Stimulated activated CD4-positive, alpha-beta T cell treated with anti-CD3 and anti-CD28 coated beads, Interleukin-12 subunit alpha, Interleukin-12 subunit beta, amount 100 ng/mL, for 24 hours (primary cell): ENCODE measurements at regions not wholly inside any gene's neighbourhood (a gene's known extent, or its start where the extent isn't known, plus 50 kb on each side); places are given as distances from the start of the nearest gene placed in this dataset.
A peak's percentile ranks its signal among the peaks of the same experiment; 100 is the strongest.

ENCODE experiments used
- DNase-seq, 2 experiments: peaks; one replicate each; pipeline ENCODE4 v3.0.0-alpha.2; 2020; ENCODE audit warnings: low read depth in 2 of 2

DNA sequence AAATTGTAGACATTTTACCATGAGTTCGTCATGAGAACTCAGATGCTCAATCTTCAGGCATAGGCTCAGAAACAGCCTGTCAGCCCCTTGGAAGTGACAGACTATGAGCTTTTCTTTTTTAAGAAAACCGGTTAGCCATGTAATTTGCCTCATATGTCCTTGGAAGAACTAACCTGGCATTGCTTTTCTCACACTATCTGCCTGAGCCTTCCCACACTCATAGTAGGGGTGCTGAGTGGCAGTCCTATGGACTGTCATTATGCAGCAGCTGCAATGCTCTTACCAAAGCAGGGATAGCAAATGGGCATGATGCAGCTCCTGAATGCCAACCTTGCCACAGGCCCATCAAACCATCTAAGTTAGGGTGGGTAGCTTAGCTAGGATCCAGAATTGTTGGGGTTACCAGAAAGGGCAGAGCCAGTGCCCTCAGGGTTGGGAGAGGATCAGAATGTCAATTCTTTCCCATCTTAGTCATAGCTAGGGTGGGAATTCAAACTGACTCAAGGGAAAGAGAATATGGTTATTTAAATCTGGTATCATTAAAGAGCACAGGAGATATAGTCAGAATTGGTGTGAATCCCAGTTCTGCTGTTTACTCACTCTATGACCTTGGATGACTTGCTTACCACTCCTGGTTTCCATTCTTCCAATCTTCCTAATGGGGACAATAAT is 230.6 kb upstream of the CPEB2 start:
- DNase-seq, result no peak

DNA sequence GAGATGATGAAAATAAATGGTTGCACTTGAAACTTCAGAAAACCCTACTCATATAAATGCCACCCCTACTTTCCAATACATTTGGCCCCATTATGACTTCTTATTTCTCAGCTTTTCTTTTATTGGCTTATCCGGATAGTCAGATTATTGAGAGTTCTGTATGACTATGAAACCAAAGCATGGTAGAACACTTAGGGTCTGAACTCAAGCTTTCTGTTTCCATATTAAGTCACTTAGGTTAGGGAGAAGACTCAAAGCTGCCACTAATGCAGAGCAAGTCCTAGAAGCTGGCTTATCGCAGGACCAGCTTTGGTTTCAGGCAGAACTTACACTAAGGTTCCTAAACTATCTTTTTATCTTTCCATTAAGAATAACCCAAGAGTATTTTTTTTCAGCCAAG is 229.9 kb upstream of the CPEB2 start:
- no peak for DNase-seq

DNA sequence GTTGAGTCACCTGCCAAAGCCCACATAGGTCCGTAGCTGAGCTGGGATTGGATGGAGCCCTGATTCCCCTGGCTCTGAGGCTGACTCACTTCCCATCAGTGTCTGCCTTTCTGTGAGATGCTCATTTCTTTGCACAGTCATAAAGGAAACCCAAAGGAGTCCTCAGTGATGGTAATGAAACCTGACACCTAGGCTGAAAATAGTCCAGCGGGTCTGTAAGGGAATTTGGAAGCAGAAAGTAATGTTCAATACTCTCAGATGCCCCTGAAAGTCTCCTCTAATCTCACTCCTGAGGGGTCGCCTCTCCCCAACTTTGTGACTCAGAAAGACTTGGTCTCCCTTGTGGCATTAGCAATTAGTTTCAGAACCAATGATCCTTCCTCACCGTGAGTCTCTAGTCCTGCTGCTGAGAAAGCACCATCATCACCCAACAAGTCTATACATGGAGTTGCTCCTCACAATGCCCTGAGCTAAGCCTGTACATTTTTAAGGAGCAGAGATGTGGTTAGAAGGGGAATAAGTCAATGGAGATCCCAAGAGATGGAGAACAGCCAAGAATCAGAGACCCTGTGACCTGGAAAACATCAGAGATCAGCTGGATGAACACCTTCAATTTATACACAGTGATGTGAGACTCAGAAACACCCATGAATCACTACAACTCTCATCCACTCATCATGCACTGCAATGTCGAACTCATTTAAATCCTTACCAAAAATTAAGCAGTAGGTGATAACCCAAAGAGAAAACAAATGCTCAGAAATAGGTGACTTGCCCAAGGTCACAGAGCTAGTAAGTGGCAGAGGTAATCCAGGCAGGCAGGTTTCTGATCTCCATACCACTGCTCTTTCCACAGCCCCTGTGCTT is 219.0 kb upstream of the CPEB2 start:
- DNase-seq, result peak; percentile 14 to 40

DNA sequence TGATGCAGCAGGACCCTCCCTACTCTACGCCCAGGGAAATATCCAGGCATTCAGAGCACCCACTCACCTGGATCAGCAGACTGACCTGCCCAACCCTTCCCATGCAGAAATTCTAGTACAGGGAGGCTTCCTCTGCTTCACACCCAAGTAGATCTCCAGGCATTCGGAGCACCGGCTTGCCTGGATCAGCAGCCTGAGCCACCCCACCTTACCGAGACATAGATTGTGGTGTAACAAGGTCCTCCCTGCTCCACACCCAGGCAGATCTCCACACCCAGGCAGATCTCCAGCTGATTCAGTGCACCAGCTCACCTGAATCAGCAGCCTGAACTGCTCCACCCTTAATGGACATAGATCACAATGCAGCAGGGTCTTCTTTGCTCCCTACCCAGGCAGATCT is 215.1 kb upstream of the CPEB2 start:
- no peak for DNase-seq

DNA sequence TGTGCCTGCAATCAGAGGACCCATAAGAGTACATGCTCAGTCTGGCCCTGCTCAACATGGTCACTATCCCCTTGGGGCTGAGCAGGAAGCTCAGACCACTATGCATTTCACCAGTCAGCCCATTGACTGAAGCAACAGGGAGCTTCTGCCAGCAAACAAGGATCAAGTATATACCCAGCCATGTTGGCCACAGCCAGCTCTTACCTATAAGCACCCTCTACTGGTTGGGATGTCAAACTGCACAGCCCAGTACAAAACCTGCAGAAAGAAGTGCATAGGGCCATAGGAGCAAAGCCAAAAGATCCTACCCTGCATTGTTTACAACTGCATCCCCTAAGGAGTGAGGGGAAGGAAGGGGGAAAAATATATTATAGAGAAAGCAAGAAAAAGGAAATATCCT is 214.4 kb upstream of the CPEB2 start:
- no peak for DNase-seq

DNA sequence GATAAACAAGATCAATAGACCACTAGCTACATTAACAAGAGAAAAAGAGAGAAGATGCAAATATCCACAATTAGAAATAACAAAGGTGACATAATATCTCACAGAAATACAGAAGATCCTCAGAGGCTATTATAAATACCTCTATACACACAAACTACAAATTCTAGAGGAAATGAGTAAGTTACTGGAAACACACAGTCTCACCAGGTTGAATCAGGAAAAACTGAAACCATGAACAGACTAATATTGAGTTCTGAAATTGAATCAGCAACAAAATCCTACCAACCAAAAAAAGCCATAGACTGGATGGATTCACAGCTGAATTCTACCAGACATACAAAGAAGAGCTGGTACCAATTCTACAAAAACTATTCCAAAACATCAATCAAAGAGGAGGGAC is 211.8 kb upstream of the CPEB2 start:
- no peak for DNase-seq

DNA sequence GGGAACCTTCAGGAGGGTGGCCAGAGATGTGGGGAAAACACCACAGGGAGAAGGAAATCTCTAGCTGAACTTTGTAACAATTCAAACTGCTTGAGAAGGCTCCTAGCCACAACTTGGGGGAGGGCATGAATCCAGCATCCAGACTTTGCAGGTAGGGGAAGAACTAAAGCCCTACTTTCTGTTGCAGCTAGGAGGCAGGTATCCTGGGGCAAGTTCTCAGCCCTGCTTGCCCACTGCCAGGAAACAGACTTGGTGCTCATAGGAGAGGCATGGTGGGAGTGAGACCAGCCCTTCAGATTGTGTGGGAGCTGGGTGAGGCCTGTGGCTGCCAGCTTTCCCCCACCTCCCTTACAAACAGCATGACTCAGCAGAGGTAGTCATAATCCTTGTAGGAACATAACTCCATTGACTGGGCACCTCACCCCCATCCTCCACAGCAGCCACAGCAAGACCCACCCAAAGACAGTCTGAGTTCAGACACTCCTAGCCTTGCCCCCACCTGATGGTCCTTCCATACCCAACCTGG is 209.5 kb upstream of the CPEB2 start:
- DNase-seq, result no peak

DNA sequence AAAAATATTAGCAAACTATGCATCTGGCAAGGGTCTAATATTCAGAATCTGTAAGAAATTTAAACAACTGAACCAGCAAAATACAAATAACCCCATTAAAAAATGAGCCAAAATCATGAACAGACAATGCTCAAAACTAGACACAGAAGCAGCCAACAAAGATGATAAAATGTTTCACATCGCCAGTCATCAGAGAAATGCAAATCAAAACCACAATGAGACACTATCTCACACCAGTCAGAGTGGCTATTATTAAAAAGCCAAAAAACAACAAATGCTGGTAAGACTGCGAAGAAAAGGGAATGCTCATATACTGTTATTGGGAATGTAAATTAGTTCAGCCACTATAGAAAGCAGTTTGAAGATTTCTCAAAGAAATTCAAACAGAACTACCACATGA is 201.3 kb upstream of the CPEB2 start:
- DNase-seq, result no peak

DNA sequence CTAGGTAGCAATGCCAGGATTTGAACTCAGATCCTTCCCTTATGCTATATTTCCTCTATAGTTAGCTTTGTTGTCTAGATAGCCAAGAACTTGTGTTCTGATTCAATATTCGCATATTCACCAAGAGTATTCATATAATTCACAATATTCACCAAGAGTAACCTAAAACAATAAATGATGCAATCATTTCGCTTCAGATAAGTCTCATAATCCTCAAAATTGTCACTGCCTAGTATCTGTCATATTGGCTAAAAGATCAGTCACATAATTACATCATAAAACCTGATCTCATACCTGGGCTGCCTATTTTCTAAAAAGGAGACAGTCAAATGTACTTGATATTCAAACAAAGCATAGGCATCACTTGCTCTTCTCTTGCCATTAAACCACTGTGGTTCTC is 199.7 kb upstream of the CPEB2 start:
- DNase-seq, result no peak

DNA sequence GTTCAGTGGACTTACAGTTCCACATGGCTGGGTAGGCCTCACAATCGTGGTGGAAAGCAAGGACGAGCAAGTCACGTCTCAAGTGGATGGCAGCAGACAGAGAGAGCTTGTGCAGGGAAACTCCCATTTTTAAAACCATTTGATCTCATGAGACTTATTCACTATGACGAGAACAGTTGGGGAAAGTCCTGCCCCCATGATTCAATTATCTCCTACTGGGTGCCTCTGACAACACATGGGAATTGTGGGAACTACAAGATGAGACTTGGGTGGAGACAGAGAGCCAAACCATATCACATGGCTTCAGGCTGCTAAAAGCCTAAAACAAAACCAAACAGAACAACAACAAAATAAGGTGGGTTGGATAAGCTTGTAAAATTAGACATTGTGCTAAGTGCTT is 194.4 kb upstream of the CPEB2 start:
- DNase-seq, result no peak

DNA sequence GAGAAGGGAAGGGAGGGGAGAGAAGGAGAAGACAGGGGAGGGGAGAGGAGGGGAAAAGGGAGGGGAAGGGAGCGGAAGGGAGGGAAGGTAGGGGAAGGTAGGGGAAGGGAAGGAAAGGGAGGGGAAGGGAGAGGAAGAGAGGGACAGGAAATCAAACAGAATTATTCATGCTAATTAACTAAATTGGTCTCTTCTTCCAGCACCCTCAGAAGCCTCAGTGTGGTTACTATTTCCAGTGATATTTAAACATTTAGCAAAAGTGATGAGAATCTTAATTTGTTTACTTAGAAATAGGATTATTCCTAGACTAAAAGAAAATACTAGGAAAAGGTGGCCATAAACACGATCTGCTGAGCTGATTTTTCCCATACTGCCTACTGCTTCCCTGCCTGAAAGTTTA is 193.1 kb upstream of the CPEB2 start:
- DNase-seq, result no peak

DNA sequence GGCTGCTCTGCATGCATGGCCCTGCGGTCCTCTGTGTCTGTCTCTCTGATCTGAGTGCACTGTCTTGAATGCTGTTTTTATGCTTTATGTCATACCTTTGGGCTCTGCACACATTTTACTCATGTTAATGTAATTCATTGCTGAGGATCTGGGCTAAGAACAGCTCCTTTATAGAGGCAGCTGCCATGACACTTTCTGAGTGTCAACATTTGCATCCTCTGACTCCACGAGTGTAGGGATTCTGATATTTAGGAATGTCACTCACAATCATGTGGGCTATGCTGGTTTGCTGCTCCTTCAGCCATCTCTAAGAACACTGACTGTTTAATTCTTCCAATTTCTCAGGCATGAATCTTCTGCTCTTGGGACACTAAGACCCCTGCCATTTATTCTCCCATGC is 192.2 kb upstream of the CPEB2 start:
- DNase-seq, result no peak

DNA sequence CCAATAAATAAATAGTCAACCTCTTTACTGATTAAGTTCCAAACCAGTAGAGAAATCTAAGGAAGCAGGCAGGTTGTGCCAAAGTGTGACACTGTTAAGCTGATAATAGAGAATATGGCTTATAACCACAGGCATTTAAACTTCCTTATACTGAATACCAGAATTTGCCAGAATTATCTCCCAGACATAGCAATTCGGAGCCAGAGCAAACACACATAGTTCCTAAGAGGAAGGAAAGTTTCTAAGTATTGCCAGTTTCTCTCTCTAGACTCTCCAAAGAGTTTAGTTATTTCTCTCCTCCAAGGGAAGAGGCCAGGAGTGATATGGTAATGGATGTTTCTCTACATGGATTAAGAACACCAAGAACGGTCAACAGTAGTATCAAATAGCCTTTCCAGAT is 191.7 kb upstream of the CPEB2 start:
- no peak for DNase-seq

DNA sequence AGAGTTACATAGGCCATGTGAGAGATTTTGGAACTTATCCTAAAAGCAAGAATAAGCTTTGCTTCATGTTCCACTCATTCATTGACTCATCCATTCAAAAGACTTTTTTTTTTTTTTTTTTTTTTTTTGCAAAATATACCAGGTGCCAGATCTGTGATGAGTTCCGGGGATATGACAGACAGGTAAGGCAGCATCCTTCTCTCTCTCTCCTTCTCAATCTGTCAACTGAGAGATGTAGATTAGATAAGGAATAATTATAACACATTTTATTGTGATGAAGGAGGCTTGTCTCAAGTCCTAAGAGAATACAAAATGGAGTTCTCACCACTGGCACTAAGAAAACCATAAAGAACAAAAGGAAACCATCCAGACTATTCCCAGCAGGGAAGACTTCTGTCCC is 190.2 kb upstream of the CPEB2 start:
- no peak for DNase-seq

DNA sequence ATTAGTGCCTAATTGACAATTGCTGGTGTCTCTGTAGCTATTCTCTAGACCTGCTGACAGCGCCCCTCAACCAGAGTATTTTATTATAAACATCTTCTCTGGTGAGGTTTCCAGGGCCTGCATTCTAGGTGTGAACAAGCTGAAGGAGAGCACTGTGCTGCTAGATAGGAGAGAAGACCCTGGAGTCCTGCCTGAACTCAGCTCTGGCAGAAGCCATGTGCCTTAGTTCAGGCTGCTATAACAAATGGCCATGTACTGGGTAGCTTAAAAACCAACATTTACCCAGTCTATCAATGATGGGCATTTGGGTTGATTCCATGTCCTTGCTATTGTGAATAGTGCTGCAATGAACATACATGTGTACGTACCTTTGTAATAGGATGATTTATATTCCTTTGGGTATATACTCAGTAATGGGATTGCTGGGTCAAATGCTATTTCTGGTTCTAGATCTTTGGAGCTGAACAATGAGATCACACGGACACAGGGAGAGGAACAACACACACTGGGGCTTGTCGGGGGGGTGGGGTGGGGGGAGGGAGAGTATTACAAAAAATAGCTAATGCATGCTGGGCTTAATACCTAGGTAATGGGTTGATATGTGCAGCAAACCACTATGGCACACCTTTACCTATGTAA is 185.5 kb upstream of the CPEB2 start:
- DNase-seq, result no peak

DNA sequence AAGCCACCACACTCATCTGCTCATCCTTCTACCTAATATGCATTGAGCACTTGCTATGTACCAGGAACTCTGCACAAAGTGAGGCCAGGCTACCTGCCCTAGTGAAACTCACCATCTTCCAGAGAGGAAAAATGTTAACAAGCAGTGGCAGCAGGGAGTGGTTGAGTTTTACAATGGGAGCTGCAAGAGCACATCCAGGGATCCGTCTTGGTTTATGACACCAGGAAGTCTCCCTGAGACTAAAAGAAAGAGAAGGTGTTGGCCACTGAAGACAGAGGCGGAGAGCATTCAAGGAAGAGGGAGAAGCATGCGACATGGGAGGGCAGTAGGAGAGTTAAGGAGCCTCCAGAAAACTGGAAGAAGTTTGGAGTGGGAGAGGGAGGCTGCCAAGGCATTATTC is 178.1 kb upstream of the CPEB2 start:
- no peak for DNase-seq

DNA sequence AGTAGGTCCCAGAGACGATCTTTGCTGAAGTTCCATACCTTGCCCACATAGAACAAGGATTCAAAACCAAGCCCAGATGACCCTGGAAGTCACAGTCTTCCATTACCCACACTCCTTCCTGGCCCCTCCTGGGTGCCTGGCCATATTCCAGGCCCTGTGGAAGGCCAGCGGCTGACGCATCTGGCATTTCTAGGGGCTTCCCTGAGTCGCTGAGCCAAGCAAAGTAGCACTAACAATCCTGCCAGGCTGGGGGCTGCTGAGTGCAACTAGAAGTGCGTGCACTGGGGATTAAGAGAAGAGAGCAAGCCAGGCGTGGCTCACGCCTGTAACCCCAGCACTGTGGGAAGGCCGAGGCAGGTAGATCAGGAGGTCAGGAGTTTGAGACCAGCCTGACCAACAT is 175.2 kb upstream of the CPEB2 start:
- DNase-seq, result no peak

DNA sequence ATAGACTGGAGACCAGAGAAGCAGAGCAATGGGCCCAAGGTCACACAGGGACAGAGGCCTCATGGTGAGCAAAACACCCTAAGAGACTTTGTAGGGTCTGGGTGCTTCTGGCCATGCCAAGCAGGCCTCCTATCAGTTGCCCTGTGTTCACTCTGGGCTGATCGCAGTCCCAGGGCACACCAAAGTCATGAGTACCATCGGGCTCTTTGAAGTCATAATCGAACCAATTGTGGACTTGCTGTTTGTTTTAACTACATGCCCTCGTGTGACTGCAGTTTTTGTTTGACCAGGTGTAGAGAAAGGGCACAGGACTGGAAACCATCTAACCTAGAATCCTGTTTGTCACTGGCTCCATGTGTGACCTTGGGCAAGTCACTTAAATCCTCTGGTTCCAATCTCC is 172.5 kb upstream of the CPEB2 start:
- DNase-seq, result no peak

DNA sequence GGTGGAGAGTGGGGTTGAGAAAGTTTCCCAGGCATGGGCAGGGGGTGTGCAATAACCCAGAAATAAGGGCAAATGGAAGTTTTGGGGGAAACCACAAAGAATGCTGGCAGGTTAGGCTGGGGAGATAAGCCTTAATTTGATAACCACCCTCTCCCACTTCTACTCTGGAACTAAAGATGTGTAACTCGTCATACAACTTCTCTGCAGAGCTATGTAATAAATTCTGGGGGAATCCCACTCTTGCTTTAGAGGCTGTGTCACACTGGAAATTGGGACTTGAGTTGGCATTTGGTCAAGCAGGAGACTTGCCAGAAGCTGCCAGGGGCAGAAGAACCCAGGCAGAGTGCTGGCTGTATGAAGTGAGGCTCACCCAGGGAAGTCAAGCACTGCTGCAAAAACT is 170.9 kb upstream of the CPEB2 start:
- no peak for DNase-seq

DNA sequence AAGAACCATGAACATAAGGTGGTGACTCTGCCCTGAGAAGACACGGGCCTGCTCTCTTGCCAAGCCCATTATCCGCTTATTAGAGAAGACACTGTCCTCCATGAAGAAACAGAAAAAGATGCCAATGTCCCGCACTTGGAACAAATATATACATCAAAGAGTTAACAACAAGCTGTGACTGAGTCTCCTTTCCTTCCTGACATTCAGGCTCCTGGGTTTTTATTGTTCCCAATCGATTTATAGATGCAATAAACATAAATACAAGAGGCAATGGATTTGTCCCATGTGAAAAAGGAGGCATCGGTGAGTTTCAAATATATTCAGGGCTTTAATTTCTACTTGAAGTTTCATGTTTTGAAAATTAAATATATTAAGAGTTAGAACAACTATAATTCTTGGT is 169.2 kb upstream of the CPEB2 start:
- DNase-seq, result no peak

DNA sequence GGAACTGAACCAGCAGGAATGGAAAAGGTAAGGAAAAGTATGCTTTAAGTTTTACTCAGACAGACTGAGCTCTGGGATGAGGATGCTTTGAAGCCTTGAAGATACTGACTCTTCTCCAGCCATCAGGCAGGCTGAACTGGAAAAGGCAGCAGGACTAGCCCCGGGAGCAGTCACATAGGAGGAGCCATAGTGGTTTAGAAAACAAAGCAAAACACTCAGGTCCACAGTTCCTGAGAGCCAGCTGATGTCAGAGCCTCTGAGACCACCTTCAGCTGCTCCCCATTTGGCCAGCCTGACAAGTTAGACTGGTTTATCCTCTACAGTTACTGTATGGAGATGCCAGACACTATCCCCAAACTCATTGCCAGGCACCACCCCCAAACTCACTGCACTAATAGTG is 167.9 kb upstream of the CPEB2 start:
- no peak for DNase-seq

DNA sequence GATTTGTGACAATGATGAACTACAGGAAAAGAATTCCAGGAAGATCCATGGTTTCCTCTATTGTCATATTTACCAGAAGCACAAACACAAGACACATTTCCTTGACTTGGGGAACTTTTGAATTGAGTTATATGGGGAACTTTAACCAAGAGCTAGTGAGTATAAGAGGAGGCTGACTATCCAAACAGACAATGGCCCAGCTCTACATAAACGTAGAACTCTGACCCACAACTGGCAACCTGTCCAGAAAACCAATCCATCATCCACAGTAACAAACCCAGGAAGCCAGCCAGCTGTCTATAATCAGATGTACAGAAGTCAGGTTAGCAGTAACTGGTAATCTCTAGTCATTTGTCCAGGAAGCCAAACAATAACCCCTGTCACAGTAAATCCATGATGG is 167.0 kb upstream of the CPEB2 start:
- no peak for DNase-seq
